ENCODE measurements at regions not wholly inside any gene's neighbourhood (a gene's known extent, or its start where the extent isn't known, plus 50 kb on each side); places are given as distances from the start of the nearest gene placed in this dataset.

DNA sequence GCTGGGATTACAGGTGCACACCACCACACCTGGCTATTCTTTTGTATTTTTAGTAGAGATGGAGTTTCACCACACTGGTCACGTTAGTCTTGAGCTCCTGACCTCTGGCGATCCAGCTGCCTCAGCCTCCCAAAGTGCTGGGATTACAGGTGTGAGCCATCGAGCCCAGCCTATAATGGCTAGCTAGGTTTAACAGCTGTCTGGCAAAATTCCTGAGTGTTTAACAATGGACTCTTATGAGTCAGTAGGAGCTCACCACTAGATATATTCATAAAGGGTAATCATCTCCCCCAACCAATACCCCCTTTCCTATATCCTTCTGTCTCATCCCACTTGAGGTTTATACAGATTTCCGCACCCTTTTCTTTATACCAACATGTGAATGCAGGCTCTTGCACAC lies 91.5 kb upstream of the CDH13 start:
- no peak overlapping the region for H3K4me3 ChIP-seq (ENCODE audit: low read depth in 2 of 2, low read length in 2 of 2)
- H3K9me3 ChIP-seq (ENCODE audit: control insufficient read depth, insufficient read depth, low read depth, low read length), result no peaks in the 10 kb centered on the region
- DNase-seq (ENCODE audit: low read depth, low spot score) (no peak), ATAC-seq (no peak)
- intact Hi-C loops (cut with micrococcal nuclease; ENCODE audit: unreplicated experiment) (no loop called here), in situ Hi-C loops (cut with HindIII; ENCODE audit: low pct_unique_long_range_greater_than_20kb, low sequenced_read_pairs) (no loop called here)
- H3K27me3 ChIP-seq (ENCODE audit: control insufficient read depth, insufficient read depth, low read length), result no peaks in the 10 kb centered on the region
- ChIA-PET CTCF (no interaction called here), POLR2A (no interaction called here)
- no TSS peak for BruUV-seq (replicated peaks)
- no peak for TF ChIP-seq TCF7L2 (IDR thresholded peaks at IDR 0.05; ENCODE audit: low read depth, low read length)
- TF ChIP-seq, protein P1, sequence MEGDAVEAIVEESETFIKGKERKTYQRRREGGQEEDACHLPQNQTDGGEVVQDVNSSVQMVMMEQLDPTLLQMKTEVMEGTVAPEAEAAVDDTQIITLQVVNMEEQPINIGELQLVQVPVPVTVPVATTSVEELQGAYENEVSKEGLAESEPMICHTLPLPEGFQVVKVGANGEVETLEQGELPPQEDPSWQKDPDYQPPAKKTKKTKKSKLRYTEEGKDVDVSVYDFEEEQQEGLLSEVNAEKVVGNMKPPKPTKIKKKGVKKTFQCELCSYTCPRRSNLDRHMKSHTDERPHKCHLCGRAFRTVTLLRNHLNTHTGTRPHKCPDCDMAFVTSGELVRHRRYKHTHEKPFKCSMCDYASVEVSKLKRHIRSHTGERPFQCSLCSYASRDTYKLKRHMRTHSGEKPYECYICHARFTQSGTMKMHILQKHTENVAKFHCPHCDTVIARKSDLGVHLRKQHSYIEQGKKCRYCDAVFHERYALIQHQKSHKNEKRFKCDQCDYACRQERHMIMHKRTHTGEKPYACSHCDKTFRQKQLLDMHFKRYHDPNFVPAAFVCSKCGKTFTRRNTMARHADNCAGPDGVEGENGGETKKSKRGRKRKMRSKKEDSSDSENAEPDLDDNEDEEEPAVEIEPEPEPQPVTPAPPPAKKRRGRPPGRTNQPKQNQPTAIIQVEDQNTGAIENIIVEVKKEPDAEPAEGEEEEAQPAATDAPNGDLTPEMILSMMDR (IDR thresholded peaks at IDR 0.05), result no peak
- no peak for TF ChIP-seq POLR2AphosphoS5 (IDR thresholded peaks at IDR 0.05; ENCODE audit: low read depth, low read length)
- TF ChIP-seq, protein P2, sequence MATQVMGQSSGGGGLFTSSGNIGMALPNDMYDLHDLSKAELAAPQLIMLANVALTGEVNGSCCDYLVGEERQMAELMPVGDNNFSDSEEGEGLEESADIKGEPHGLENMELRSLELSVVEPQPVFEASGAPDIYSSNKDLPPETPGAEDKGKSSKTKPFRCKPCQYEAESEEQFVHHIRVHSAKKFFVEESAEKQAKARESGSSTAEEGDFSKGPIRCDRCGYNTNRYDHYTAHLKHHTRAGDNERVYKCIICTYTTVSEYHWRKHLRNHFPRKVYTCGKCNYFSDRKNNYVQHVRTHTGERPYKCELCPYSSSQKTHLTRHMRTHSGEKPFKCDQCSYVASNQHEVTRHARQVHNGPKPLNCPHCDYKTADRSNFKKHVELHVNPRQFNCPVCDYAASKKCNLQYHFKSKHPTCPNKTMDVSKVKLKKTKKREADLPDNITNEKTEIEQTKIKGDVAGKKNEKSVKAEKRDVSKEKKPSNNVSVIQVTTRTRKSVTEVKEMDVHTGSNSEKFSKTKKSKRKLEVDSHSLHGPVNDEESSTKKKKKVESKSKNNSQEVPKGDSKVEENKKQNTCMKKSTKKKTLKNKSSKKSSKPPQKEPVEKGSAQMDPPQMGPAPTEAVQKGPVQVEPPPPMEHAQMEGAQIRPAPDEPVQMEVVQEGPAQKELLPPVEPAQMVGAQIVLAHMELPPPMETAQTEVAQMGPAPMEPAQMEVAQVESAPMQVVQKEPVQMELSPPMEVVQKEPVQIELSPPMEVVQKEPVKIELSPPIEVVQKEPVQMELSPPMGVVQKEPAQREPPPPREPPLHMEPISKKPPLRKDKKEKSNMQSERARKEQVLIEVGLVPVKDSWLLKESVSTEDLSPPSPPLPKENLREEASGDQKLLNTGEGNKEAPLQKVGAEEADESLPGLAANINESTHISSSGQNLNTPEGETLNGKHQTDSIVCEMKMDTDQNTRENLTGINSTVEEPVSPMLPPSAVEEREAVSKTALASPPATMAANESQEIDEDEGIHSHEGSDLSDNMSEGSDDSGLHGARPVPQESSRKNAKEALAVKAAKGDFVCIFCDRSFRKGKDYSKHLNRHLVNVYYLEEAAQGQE (IDR thresholded peaks at IDR 0.05; ENCODE audit: insufficient read depth in 1 of 2, low read depth in 2 of 2, low read length in 1 of 2), result no peak
- no peak for TF ChIP-seq SIN3A (IDR thresholded peaks at IDR 0.05; ENCODE audit: borderline replicate concordance, insufficient read depth, low read depth, low read length)
- no peak overlapping the region for H3K27ac ChIP-seq (ENCODE audit: low read length)
- H3K36me3 ChIP-seq (ENCODE audit: control insufficient read depth, insufficient read depth, low read length), result no peaks in the 10 kb centered on the region
- H3K4me1 ChIP-seq (ENCODE audit: control insufficient read depth, insufficient read depth, low read length), result no peaks in the 10 kb centered on the region

DNA sequence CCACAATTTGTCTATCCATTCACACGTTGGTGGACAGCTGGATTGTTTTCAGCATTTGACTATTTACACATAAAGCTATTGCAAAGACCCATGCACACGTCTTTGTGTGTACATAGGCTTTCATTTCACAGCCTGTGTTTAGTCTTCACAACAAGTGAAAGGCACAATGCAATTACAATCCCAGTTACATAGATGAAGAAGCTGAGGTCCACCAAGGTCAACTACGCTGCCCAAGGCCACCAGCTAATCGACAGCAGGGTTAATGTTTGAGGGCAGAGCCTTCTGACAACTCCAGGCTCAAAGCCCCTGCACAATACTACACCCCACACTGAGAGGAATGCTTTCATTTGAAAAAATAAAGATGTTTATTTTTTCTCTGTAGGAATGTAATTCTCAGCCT lies 93.6 kb upstream of the CDH13 start:
- intact Hi-C loops (cut with micrococcal nuclease; ENCODE audit: unreplicated experiment), result no loop called here
- ChIA-PET CTCF (no interaction called here), POLR2A (no interaction called here)
- DNase-seq (ENCODE audit: low read depth, low spot score), result no peak
- Histone ChIP-seq H3K27ac (ENCODE audit: low read length) (no peak overlapping the region), H3K9me3 (ENCODE audit: control insufficient read depth, insufficient read depth, low read depth, low read length) (no peaks in the 10 kb centered on the region), H3K36me3 (ENCODE audit: control insufficient read depth, insufficient read depth, low read length) (no peaks in the 10 kb centered on the region), H3K4me1 (ENCODE audit: control insufficient read depth, insufficient read depth, low read length) (no peaks in the 10 kb centered on the region), H3K4me3 (ENCODE audit: low read depth in 2 of 2, low read length in 2 of 2) (no peak overlapping the region), H3K27me3 (ENCODE audit: control insufficient read depth, insufficient read depth, low read length) (no peaks in the 10 kb centered on the region; the same call in 1 of the 2 replicates)
- in situ Hi-C loops (cut with HindIII; ENCODE audit: low pct_unique_long_range_greater_than_20kb, low sequenced_read_pairs), result no loop called here
- TF ChIP-seq SIN3A (IDR thresholded peaks at IDR 0.05; ENCODE audit: borderline replicate concordance, insufficient read depth, low read depth, low read length) (no peak), POLR2AphosphoS5 (IDR thresholded peaks at IDR 0.05; ENCODE audit: low read depth, low read length) (no peak)
- TF ChIP-seq, protein P1 (IDR thresholded peaks at IDR 0.05), result no peak
- ATAC-seq, result no peak
- BruUV-seq (replicated peaks), result no TSS peak
